Astrocyte of the spinal cord (primary cell): ENCODE measurements at regions not wholly inside any gene's neighbourhood (a gene's known extent, or its start where the extent isn't known, plus 50 kb on each side); places are given as distances from the start of the nearest gene placed in this dataset.

Experiments
- DNase-seq: peaks from one replicate; pipeline ENCODE4 v3.0.0; 2011; ENCODE audit warnings: low read depth, low spot score
- H3K4me3 ChIP-seq: 2 replicates; pipeline ENCODE4 v1.5.1; 2011; ENCODE audit warnings: low read depth, mild to moderate bottlenecking, low read length, moderate library complexity
- CTCF ChIP-seq: IDR thresholded peaks from 2 replicates; pipeline ENCODE4 v1.5.1; 2012; ENCODE audit warnings: low read depth, mild to moderate bottlenecking, low read length, inconsistent platforms
- in situ Hi-C: cut with HindIII; loops from 2 replicates; pipeline ENCODE4 v1.10.0; 2017; ENCODE audit warnings: low sequenced_read_pairs

- TF ChIP-seq CTCF, result no peak
- in situ Hi-C loops, result no loop called here
- H3K4me3 ChIP-seq, result no peak overlapping the region
- no peak for DNase-seq
Measured at GRCh38 chr6:118410001-118410400, 138.1 kb upstream of the PLN start.
